Esophagus muscularis mucosa (tissue), 4 donors: ENCODE measurements at regions not wholly inside any gene's neighbourhood (a gene's known extent, or its start where the extent isn't known, plus 50 kb on each side); places are given as distances from the start of the nearest gene placed in this dataset.

Experiments
- CTCF ChIP-seq, 3 experiments: fragments of 200-600 bp in 2 of 3; fragments of 450-650 bp in 1 of 3; sonication (generic) in 2 of 3; IDR thresholded peaks; one replicate each; pipeline ENCODE4 v1.5.1; 2017 to 2019; ENCODE audit warnings: antibody characterized with exemption in 3 of 3, mild to moderate bottlenecking in 2 of 3, moderate library complexity in 1 of 3
- EP300 ChIP-seq: sonication (generic); formaldehyde crosslinking; IDR thresholded peaks from one replicate; pipeline ENCODE4 v1.6.1; 2017; ENCODE audit warnings: antibody characterized with exemption
- POLR2AphosphoS5 ChIP-seq, 2 donors: sonication (generic); formaldehyde crosslinking; IDR thresholded peaks; one replicate each; pipeline ENCODE4 v1.6.1; 2017; ENCODE audit warnings: antibody characterized with exemption in 2 of 2

DNA sequence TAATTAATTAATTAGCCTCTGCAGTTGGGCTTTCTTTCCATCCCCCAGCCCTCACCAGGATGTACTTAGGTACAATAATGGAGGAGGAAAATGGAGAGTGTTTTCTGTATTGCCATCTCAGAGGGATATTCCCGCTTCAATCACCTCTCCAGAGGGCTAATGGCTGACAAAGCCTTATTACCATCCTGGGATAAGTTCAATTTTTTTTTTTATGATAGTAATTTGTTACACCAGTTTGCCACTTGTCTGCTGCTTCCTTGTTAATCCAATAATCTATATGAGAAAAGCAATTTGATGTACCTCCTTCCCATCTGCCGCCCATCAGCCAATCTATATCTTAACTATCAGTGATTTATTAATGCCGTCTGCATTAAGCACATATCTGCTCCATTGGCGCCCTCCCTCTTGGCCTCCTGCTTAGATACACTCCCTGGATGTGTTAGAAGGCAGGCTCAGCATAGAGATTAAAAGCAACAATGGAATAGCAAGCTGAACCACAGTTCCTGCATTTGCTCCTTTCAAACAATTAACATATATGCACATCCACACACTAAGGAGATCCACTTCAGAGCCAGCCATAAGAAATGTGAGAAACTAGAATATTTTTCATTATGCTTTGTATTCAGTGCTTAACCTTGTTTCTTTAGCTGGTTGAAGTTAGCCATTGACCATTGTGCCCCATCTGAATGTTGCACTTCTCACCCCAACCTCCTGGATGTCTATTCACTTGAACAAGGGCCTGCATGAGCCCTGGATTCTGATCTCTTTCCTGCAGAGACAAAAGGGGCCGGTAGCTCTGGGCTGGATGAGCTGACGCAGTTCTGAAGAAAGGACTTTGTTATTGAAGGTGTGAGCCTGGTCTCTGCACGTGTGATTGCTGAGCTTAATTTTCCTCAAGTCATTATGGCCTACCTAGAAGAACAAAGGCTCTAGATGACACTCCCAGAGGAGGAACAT, 237.3 kb upstream of the GAP43 start:
- TF ChIP-seq CTCF (IDR thresholded peaks at IDR 0.05) (no peak), EP300 (no peak), POLR2AphosphoS5 (IDR thresholded peaks at IDR 0.05) (no peak)
